T-helper 2 cell treated with Interferon-gamma antibody and Interleukin-4, amounts not matched to agents 5 μg/mL and 100 μg/mL, for 36 hours (primary cell): ENCODE measurements at regions not wholly inside any gene's neighbourhood (a gene's known extent, or its start where the extent isn't known, plus 50 kb on each side); places are given as distances from the start of the nearest gene placed in this dataset.
"Not testable (repeated sequence)": the region's sequence is repeated elsewhere in the genome, so short reads cannot be mapped to it uniquely, and the experiment has no call there.

Experiments used
- DNase-seq: peaks from one replicate; pipeline ENCODE4 v3.0.0; 2021; ENCODE audit warnings: low spot score
- H3K27ac Mint-ChIP-seq: one replicate; pipeline ENCODE4 v1.8.0; 2021; ENCODE audit warnings: mild to moderate bottlenecking, mixed read lengths
- H3K27me3 Mint-ChIP-seq: one replicate; pipeline ENCODE4 v1.8.0; 2021; ENCODE audit warnings: low read depth, mixed read lengths
- H3K36me3 Mint-ChIP-seq: one replicate; pipeline ENCODE4 v1.8.0; 2021; ENCODE audit warnings: low read depth, mixed read lengths
- H3K4me1 Mint-ChIP-seq: one replicate; pipeline ENCODE4 v1.8.0; 2021; ENCODE audit warnings: low read depth, mixed read lengths
- H3K4me3 Mint-ChIP-seq: one replicate; pipeline ENCODE4 v1.8.0; 2022; ENCODE audit warnings: mild to moderate bottlenecking, moderate library complexity, mixed read lengths
- H3K9me3 Mint-ChIP-seq: one replicate; pipeline ENCODE4 v1.8.0; 2021; ENCODE audit warnings: mixed read lengths

GRCh38 chr1:188641566-188642211, 1812.9 kb downstream of the PLA2G4A start:
- H3K36me3 Mint-ChIP-seq = no peaks in the 10 kb centered on the region
- no peaks in the 10 kb centered on the region for H3K4me1 Mint-ChIP-seq
- no peak overlapping the region for H3K4me3 Mint-ChIP-seq
- peaks cover 15% of the 10 kb centered on the region for H3K9me3 Mint-ChIP-seq
- no peak for DNase-seq
- H3K27ac Mint-ChIP-seq = no peak overlapping the region
- H3K27me3 Mint-ChIP-seq = no peaks in the 10 kb centered on the region

GRCh38 chr1:188642704-188643103, 1814.0 kb downstream of the PLA2G4A start:
- peaks cover 15% of the 10 kb centered on the region for H3K9me3 Mint-ChIP-seq
- no peak overlapping the region for H3K27ac Mint-ChIP-seq
- DNase-seq = no peak
- H3K4me3 Mint-ChIP-seq = no peak overlapping the region
- H3K4me1 Mint-ChIP-seq = no peaks in the 10 kb centered on the region
- H3K36me3 Mint-ChIP-seq = no peaks in the 10 kb centered on the region
- no peaks in the 10 kb centered on the region for H3K27me3 Mint-ChIP-seq

GRCh38 chr1:188652678-188653077, 1823.9 kb downstream of the PLA2G4A start:
- DNase-seq = no peak
- Mint-ChIP-seq H3K27me3 (no peaks in the 10 kb centered on the region), H3K9me3 (no peaks in the 10 kb centered on the region), H3K4me1 (no peaks in the 10 kb centered on the region), H3K27ac (no peak overlapping the region), H3K4me3 (no peak overlapping the region), H3K36me3 (no peaks in the 10 kb centered on the region)

- not testable (repeated sequence) for H3K4me3 Mint-ChIP-seq, H3K27me3 Mint-ChIP-seq, H3K9me3 Mint-ChIP-seq, DNase-seq, H3K4me1 Mint-ChIP-seq, H3K27ac Mint-ChIP-seq, H3K36me3 Mint-ChIP-seq
Measured at GRCh38 chr1:188655966-188656365, 1821.7 kb downstream of the BRINP3 start.

GRCh38 chr1:188660572-188660971, 1817.1 kb downstream of the BRINP3 start:
- H3K9me3 Mint-ChIP-seq = no peaks in the 10 kb centered on the region
- H3K4me1 Mint-ChIP-seq = no peaks in the 10 kb centered on the region

GRCh38 chr1:188665477-188665876, 1812.2 kb downstream of the BRINP3 start:
- Mint-ChIP-seq H3K4me3 (no peak overlapping the region), H3K4me1 (no peaks in the 10 kb centered on the region), H3K27me3 (no peaks in the 10 kb centered on the region), H3K27ac (no peak overlapping the region), H3K36me3 (no peaks in the 10 kb centered on the region), H3K9me3 (no peaks in the 10 kb centered on the region)
- DNase-seq = no peak

More at GRCh38 chr1:188660572-188660971, 1817.1 kb downstream of the BRINP3 start:
- Mint-ChIP-seq H3K27me3 (no peaks in the 10 kb centered on the region), H3K4me3 (no peak overlapping the region), H3K27ac (no peak overlapping the region), H3K36me3 (no peaks in the 10 kb centered on the region)
- DNase-seq = no peak

GRCh38 chr1:188668083-188668482, 1809.6 kb downstream of the BRINP3 start:
- Mint-ChIP-seq H3K27ac (no peak overlapping the region), H3K4me1 (no peaks in the 10 kb centered on the region), H3K9me3 (peaks cover 3% of the 10 kb centered on the region), H3K36me3 (no peaks in the 10 kb centered on the region), H3K4me3 (no peak overlapping the region), H3K27me3 (no peaks in the 10 kb centered on the region)
- no peak for DNase-seq

GRCh38 chr1:188669728-188670382, 1807.8 kb downstream of the BRINP3 start:
- Mint-ChIP-seq H3K36me3 (no peaks in the 10 kb centered on the region), H3K27me3 (no peaks in the 10 kb centered on the region), H3K4me3 (no peak overlapping the region), H3K27ac (no peak overlapping the region), H3K4me1 (no peaks in the 10 kb centered on the region), H3K9me3 (peaks cover 3% of the 10 kb centered on the region)
- DNase-seq = no peak

GRCh38 chr1:188670837-188671236, 1806.8 kb downstream of the BRINP3 start:
- Mint-ChIP-seq H3K4me1 (no peaks in the 10 kb centered on the region), H3K27me3 (no peaks in the 10 kb centered on the region), H3K36me3 (no peaks in the 10 kb centered on the region), H3K9me3 (peaks cover 3% of the 10 kb centered on the region), H3K27ac (no peak overlapping the region), H3K4me3 (no peak overlapping the region)
- no peak for DNase-seq

GRCh38 chr1:188672153-188672552, 1805.5 kb downstream of the BRINP3 start:
- H3K36me3 Mint-ChIP-seq = no peaks in the 10 kb centered on the region
- H3K27me3 Mint-ChIP-seq = no peaks in the 10 kb centered on the region
- H3K4me1 Mint-ChIP-seq = no peaks in the 10 kb centered on the region

GRCh38 chr1:188689542-188689941, 1788.1 kb downstream of the BRINP3 start:
- Mint-ChIP-seq H3K4me3 (no peak overlapping the region), H3K27me3 (no peaks in the 10 kb centered on the region), H3K4me1 (no peaks in the 10 kb centered on the region), H3K36me3 (no peaks in the 10 kb centered on the region), H3K9me3 (peaks cover 12% of the 10 kb centered on the region), H3K27ac (no peak overlapping the region)
- no peak for DNase-seq

More at GRCh38 chr1:188672153-188672552, 1805.5 kb downstream of the BRINP3 start:
- no peak overlapping the region for H3K27ac Mint-ChIP-seq
- H3K9me3 Mint-ChIP-seq = peaks cover 3% of the 10 kb centered on the region
- DNase-seq = no peak
- H3K4me3 Mint-ChIP-seq = no peak overlapping the region

- H3K4me1 Mint-ChIP-seq = no peaks in the 10 kb centered on the region
- no peaks in the 10 kb centered on the region for H3K27me3 Mint-ChIP-seq
- peaks cover 21% of the 10 kb centered on the region for H3K9me3 Mint-ChIP-seq
- no peak overlapping the region for H3K27ac Mint-ChIP-seq
- no peaks in the 10 kb centered on the region for H3K36me3 Mint-ChIP-seq
- no peak overlapping the region for H3K4me3 Mint-ChIP-seq
- DNase-seq = no peak
Measured at GRCh38 chr1:188700116-188700515, 1777.5 kb downstream of the BRINP3 start.

GRCh38 chr1:188706742-188707141, 1770.9 kb downstream of the BRINP3 start:
- H3K27ac Mint-ChIP-seq = no peak overlapping the region
- H3K36me3 Mint-ChIP-seq = no peaks in the 10 kb centered on the region
- peaks cover 14% of the 10 kb centered on the region for H3K9me3 Mint-ChIP-seq
- DNase-seq = no peak
- no peaks in the 10 kb centered on the region for H3K27me3 Mint-ChIP-seq
- no peak overlapping the region for H3K4me3 Mint-ChIP-seq
- H3K4me1 Mint-ChIP-seq = no peaks in the 10 kb centered on the region

- no peak overlapping the region for H3K4me3 Mint-ChIP-seq
- no peaks in the 10 kb centered on the region for H3K36me3 Mint-ChIP-seq
- no peak for DNase-seq
- no peaks in the 10 kb centered on the region for H3K4me1 Mint-ChIP-seq
- peaks cover 10% of the 10 kb centered on the region for H3K9me3 Mint-ChIP-seq
- H3K27me3 Mint-ChIP-seq = no peaks in the 10 kb centered on the region
- no peak overlapping the region for H3K27ac Mint-ChIP-seq
Measured at GRCh38 chr1:188708795-188709535, 1768.7 kb downstream of the BRINP3 start.
